ENCODE measurements at regions not wholly inside any gene's neighbourhood (a gene's known extent, or its start where the extent isn't known, plus 50 kb on each side); places are given as distances from the start of the nearest gene placed in this dataset.

DNA sequence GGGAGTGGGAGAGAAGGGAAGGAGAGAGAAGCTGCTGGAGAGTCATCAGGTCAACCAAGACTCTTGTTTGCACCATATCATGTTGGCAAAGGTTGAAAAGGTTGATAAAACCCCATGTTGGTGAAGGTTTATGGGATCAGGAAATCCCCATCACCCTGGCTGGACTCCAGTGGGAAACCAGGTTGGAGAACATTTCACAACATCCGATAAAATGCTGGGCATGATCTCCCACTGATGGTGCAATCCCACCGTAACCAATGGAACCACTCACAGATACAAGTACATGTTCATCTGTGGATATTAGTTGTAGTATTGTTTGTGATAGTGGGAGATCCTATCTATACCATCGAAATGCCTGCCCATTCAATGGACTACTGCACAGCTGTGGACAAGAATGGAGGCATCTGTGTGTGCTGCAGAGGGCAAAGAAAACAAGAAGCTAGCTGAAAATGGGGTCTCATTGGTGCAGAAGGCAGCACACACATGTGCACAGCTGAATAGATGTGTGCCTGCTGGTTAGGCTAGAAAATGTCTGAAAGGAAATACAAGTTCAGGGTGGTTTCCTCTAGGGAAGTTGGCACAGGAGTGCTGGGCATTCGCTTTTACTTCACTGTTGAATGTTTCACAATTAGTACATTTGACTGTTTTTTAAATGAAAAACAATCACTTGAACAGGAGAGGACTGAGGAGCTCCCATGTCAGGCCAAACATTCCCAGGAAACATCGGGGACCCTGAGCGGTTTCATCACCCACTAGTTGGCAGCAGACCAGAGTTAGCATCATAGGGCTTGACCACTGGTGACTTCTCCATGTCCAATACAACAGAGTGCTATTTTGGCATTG, 80.4 kb upstream of the MGMT start:
- WGBS, result 91% methylated on average over 6 of the region's 6 CpGs
- H3K27me3 ChIP-seq (ENCODE audit: insufficient read depth, low read length), result no peaks in the 10 kb centered on the region

DNA sequence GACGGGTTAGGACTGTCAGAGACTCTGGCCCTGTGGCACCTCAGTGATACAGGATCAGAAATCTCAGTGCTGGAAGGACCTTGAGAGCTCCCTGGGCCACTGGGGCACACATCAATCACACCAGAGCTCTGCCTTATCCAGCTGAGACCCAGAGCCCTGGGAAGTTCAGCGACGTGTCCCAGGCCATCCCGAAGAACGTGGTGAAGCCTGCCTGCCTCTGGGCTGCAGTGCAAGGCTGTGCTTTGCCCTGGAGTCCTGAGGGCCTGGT, 79.8 kb upstream of the MGMT start:
- Histone ChIP-seq H3K27me3 (ENCODE audit: insufficient read depth, low read length) (no peaks in the 10 kb centered on the region), H3K4me3 (ENCODE audit: low read length) (no peak overlapping the region), H3K9me3 (ENCODE audit: insufficient read depth, low read depth, low read length) (no peaks in the 10 kb centered on the region), H3K4me1 (ENCODE audit: insufficient read depth, low read length) (no peaks in the 10 kb centered on the region), H3K9ac (ENCODE audit: low read depth, low read length) (no peak overlapping the region), H3K27ac (ENCODE audit: low read depth, low read length) (no peak overlapping the region), H3K36me3 (ENCODE audit: insufficient read depth, low read length) (no peaks in the 10 kb centered on the region)
- WGBS, result 91% methylated on average over 5 of the region's 5 CpGs

More for the DNA sequence above, 80.4 kb upstream of the MGMT start:
- H3K4me1 ChIP-seq (ENCODE audit: insufficient read depth, low read length), result no peaks in the 10 kb centered on the region
- no peaks in the 10 kb centered on the region for H3K36me3 ChIP-seq (ENCODE audit: insufficient read depth, low read length)
- no peak overlapping the region for H3K9ac ChIP-seq (ENCODE audit: low read depth, low read length)
- H3K27ac ChIP-seq (ENCODE audit: low read depth, low read length), result no peak overlapping the region
- H3K4me3 ChIP-seq (ENCODE audit: low read length), result no peak overlapping the region
- H3K9me3 ChIP-seq (ENCODE audit: insufficient read depth, low read depth, low read length), result no peaks in the 10 kb centered on the region

DNA sequence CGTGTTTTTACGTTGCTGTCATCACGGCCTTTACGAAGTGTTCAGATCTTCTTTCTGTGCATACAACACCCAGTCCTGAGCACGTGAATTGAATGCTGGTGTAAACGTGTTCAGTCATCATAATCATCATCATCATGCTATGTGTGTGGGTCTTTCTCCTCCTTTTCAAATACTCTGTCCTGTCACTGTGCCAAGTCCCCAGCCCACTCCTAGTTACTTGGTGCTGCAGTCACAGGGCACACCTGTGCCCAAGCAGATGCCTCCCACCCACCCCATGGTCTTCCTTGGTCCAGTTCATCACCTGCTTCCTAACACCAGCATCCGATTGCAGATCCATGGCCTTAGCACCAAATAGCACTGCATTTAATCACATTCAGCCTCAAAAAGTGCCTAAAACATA, 78.6 kb upstream of the MGMT start:
- Histone ChIP-seq H3K27me3 (ENCODE audit: insufficient read depth, low read length) (no peaks in the 10 kb centered on the region), H3K4me3 (ENCODE audit: low read length) (no peak overlapping the region), H3K9ac (ENCODE audit: low read depth, low read length) (no peak overlapping the region), H3K36me3 (ENCODE audit: insufficient read depth, low read length) (no peaks in the 10 kb centered on the region), H3K4me1 (ENCODE audit: insufficient read depth, low read length) (no peaks in the 10 kb centered on the region), H3K9me3 (ENCODE audit: insufficient read depth, low read depth, low read length) (no peaks in the 10 kb centered on the region), H3K27ac (ENCODE audit: low read depth, low read length) (no peak overlapping the region)
- 96% methylated on average over 7 of the region's 7 CpGs for WGBS

DNA sequence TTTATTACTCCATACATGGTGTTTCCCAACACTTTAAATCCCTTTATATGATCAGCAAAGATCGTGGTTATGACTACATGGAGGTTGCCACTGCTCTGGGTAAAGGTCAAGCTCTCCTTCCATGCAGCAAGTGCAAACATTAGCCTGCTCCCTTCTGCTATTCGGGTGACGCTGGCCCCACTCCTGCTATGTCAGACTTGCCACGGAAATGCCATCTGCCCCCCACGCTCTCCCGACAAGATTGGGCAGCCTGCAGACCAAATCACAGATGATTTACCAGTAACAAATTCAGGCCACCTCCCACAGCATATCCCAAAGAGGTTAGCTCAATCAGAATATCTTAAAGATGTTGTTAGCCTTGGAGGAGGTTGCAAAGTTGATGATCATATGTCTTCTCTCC, 77.8 kb upstream of the MGMT start:
- Histone ChIP-seq H3K27ac (ENCODE audit: low read depth, low read length) (no peak overlapping the region), H3K9ac (ENCODE audit: low read depth, low read length) (no peak overlapping the region), H3K27me3 (ENCODE audit: insufficient read depth, low read length) (no peaks in the 10 kb centered on the region), H3K4me3 (ENCODE audit: low read length) (no peak overlapping the region), H3K4me1 (ENCODE audit: insufficient read depth, low read length) (no peaks in the 10 kb centered on the region), H3K9me3 (ENCODE audit: insufficient read depth, low read depth, low read length) (no peaks in the 10 kb centered on the region), H3K36me3 (ENCODE audit: insufficient read depth, low read length) (no peaks in the 10 kb centered on the region)
- 95% methylated on average over 6 of the region's 6 CpGs for WGBS

DNA sequence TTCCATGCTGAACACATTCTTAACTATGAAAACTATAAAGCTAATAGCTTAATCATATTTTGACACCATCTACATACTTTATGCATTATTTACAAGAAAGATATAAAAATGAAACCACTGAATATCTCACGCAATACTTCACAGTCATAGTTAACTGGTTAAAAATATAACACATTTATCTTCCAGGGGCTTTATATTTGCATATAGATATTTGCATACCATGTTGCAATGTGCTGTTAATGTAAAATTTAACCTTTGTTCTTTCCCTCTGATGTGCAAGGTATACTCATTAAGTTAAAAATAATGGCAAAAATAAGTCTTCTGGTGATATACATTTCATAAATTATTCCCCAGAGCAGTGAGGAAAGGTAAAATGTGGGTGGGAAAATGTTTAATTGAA, 76.9 kb upstream of the MGMT start:
- Histone ChIP-seq H3K9ac (ENCODE audit: low read depth, low read length) (no peak overlapping the region), H3K27me3 (ENCODE audit: insufficient read depth, low read length) (no peaks in the 10 kb centered on the region), H3K4me1 (ENCODE audit: insufficient read depth, low read length) (no peaks in the 10 kb centered on the region), H3K9me3 (ENCODE audit: insufficient read depth, low read depth, low read length) (no peaks in the 10 kb centered on the region), H3K4me3 (ENCODE audit: low read length) (no peak overlapping the region), H3K27ac (ENCODE audit: low read depth, low read length) (no peak overlapping the region), H3K36me3 (ENCODE audit: insufficient read depth, low read length) (no peaks in the 10 kb centered on the region)
- no CpG with 5 or more reads among the region's 1 CpG for WGBS

DNA sequence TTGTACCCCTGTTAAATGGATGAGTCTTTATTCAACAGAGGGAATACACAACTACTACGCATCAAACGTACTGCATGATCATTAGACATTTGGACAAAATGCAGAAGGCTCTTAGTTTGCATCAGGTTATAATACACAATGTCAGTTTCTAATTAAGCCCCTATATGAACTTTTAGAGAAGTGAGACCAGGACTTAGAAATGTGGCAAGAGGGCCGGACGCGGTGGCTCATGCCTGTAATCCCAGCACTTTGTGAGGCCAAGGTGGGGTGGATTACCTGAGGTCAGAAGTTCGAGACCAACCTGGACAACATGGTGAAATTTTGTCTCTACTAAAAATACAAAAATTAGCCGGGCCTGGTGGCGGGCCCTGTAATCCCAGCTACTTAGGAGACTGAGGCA, 76.3 kb upstream of the MGMT start:
- Histone ChIP-seq H3K4me3 (ENCODE audit: low read length) (no peak overlapping the region), H3K9me3 (ENCODE audit: insufficient read depth, low read depth, low read length) (no peaks in the 10 kb centered on the region), H3K27me3 (ENCODE audit: insufficient read depth, low read length) (no peaks in the 10 kb centered on the region), H3K9ac (ENCODE audit: low read depth, low read length) (no peak overlapping the region), H3K4me1 (ENCODE audit: insufficient read depth, low read length) (no peaks in the 10 kb centered on the region), H3K27ac (ENCODE audit: low read depth, low read length) (no peak overlapping the region), H3K36me3 (ENCODE audit: insufficient read depth, low read length) (no peaks in the 10 kb centered on the region)
- 95% methylated on average over 8 of the region's 8 CpGs for WGBS

DNA sequence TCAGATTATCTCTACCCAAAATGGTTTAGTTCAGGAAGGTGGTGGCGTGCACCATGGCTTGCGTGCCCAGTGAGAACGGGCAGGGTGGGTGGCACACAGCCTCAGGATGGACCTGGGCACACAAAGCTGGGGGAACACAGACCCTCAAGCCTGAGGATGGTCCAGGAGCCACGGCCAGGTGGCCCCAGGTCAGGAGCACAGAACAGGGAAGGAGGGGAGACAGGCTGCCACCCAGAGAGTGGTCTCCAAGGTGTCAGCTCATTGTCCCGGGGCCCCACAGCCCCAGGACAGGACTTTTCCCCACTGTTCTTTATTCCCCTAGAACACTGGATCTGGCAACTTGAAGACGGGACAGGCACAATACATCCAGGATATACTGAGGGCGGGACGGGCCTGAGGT, 75.6 kb upstream of the MGMT start:
- 93% methylated on average over 8 of the region's 8 CpGs for WGBS
- Histone ChIP-seq H3K27ac (ENCODE audit: low read depth, low read length) (no peak overlapping the region), H3K4me1 (ENCODE audit: insufficient read depth, low read length) (no peaks in the 10 kb centered on the region), H3K4me3 (ENCODE audit: low read length) (no peak overlapping the region), H3K27me3 (ENCODE audit: insufficient read depth, low read length) (no peaks in the 10 kb centered on the region), H3K36me3 (ENCODE audit: insufficient read depth, low read length) (no peaks in the 10 kb centered on the region), H3K9me3 (ENCODE audit: insufficient read depth, low read depth, low read length) (no peaks in the 10 kb centered on the region), H3K9ac (ENCODE audit: low read depth, low read length) (no peak overlapping the region)

DNA sequence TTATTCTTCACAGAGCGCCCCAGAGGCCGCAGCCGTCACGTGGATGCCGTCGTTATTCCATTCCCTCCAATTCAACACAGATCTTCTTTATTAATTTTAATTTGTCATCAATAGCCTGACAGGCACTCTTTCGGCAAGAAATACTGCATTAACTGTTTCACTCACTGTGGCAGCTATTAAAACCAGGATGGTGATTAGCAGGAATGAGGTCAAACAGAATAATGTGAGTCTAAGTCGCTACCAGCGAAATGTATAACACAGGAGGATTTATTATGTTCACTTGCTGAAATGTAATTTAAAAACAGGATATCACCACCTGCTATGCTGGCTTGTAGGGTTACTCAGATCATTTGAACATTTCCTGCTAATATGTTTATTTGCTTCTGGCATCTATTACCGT, 74.2 kb upstream of the MGMT start:
- H3K27ac ChIP-seq (ENCODE audit: low read depth, low read length), result no peak overlapping the region
- H3K9me3 ChIP-seq (ENCODE audit: insufficient read depth, low read depth, low read length), result no peaks in the 10 kb centered on the region
- H3K4me3 ChIP-seq (ENCODE audit: low read length), result no peak overlapping the region
- no peaks in the 10 kb centered on the region for H3K27me3 ChIP-seq (ENCODE audit: insufficient read depth, low read length)
- no peaks in the 10 kb centered on the region for H3K4me1 ChIP-seq (ENCODE audit: insufficient read depth, low read length)
- WGBS, result 95% methylated on average over 9 of the region's 10 CpGs
- H3K9ac ChIP-seq (ENCODE audit: low read depth, low read length), result no peak overlapping the region
- H3K36me3 ChIP-seq (ENCODE audit: insufficient read depth, low read length), result no peaks in the 10 kb centered on the region

DNA sequence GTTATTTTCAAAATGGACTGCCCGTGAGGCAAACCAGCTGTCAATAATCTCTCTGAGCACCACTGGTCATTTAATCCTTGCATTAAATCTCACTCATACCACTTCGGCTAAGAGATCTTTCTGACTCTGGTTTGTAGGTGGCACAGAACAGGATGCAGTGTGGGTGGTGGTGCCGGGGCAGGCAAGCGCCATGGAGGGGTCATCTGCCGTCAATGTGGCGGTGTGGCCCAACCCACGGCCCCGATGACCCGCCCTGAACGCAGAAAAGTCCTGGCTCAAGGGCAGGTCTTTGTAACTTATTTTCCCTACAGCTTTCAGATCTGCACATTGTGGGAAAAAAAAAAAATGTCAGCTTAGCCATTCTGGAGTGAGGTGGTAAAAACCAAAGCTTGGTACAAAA, 73.2 kb upstream of the MGMT start:
- Histone ChIP-seq H3K9me3 (ENCODE audit: insufficient read depth, low read depth, low read length) (no peaks in the 10 kb centered on the region), H3K36me3 (ENCODE audit: insufficient read depth, low read length) (no peaks in the 10 kb centered on the region), H3K27me3 (ENCODE audit: insufficient read depth, low read length) (no peaks in the 10 kb centered on the region), H3K4me3 (ENCODE audit: low read length) (no peak overlapping the region), H3K4me1 (ENCODE audit: insufficient read depth, low read length) (no peaks in the 10 kb centered on the region), H3K9ac (ENCODE audit: low read depth, low read length) (no peak overlapping the region), H3K27ac (ENCODE audit: low read depth, low read length) (no peak overlapping the region)
- WGBS, result 94% methylated on average over 10 of the region's 10 CpGs

DNA sequence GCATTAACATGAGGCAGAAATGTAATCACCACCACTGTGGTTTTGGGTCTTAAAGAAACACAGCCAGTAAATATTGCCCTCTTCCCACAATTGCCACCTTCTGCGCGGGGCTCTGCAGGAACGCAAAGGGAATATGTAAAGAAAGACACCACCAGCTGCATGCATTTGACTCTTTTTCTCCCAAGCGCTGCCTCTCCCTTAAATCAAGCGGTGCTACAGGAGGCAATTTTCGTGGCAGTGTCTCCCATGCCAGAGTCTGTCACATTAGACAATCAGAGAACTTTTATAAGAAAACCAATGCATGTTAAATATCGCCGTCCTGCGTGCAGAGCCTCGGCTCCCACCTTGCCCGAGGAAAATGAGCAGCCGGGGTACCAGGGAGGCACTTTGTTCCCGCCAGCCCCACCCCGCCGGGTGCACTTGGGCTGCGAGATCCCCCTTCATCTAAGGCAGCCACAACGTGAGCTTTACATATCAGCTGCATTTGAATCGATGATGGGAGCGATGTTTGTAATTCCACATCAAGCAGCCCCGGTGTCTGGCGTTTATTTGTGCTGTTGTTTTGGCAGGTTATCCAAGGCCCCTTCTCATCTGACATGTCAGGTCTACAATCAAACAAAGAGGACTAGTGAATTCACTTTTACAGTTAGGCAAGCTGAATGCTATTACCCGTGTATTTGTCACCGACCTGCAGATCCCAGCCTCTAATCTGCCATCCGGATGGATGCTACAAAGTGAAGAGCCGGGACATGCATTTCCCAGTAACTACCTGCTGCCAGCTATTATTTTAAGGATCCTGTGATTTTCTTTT, 72.3 kb upstream of the MGMT start:
- no peak overlapping the region for H3K9ac ChIP-seq (ENCODE audit: low read depth, low read length)
- H3K27ac ChIP-seq (ENCODE audit: low read depth, low read length), result no peak overlapping the region
- no peaks in the 10 kb centered on the region for H3K4me1 ChIP-seq (ENCODE audit: insufficient read depth, low read length)
- no peak overlapping the region for H3K4me3 ChIP-seq (ENCODE audit: low read length)
- no peaks in the 10 kb centered on the region for H3K9me3 ChIP-seq (ENCODE audit: insufficient read depth, low read depth, low read length)
- H3K27me3 ChIP-seq (ENCODE audit: insufficient read depth, low read length), result no peaks in the 10 kb centered on the region
- H3K36me3 ChIP-seq (ENCODE audit: insufficient read depth, low read length), result no peaks in the 10 kb centered on the region
- WGBS, result 84% methylated on average over 25 of the region's 25 CpGs

DNA sequence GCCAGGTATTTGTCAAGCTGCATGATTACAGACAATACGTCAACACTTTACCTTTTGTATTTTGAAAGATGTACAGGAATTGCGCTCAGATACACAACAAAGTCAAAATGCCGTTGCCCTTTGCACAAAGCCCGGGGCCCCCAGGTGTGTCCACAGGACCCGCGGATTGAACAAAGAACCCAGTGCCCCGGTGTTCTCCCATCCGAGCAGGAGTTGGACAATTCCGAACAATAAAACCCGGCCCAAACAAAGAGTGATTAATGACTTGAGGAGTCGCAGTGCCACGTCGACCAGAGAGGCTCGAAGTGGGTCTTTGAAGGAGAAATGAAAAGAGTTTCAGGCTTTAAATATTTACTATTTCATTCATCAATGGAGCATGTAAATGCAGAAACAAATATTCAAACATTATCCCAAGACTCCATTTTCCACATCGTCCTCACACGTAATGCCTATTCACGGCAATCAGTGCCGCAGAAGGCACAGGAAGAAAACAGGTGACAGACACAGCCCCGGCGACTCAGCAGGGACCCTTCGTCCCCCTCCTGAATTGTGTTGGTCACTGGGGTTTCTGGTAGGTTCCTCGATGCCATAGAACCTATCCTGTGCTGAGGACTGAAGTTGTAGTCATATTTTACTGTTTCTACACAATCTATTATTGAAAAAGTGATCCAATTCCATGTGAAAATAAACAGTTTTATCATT, 70.9 kb upstream of the MGMT start:
- Histone ChIP-seq H3K36me3 (ENCODE audit: insufficient read depth, low read length) (no peaks in the 10 kb centered on the region), H3K9me3 (ENCODE audit: insufficient read depth, low read depth, low read length) (no peaks in the 10 kb centered on the region), H3K4me1 (ENCODE audit: insufficient read depth, low read length) (no peaks in the 10 kb centered on the region), H3K4me3 (ENCODE audit: low read length) (no peak overlapping the region), H3K27ac (ENCODE audit: low read depth, low read length) (no peak overlapping the region), H3K9ac (ENCODE audit: low read depth, low read length) (no peak overlapping the region), H3K27me3 (ENCODE audit: insufficient read depth, low read length) (no peaks in the 10 kb centered on the region)
- 93% methylated on average over 22 of the region's 22 CpGs for WGBS
